Glutamatergic neuron (in vitro differentiated cells): ENCODE measurements at regions not wholly inside any gene's neighbourhood (a gene's known extent, or its start where the extent isn't known, plus 50 kb on each side); places are given as distances from the start of the nearest gene placed in this dataset.

Experiments
- DNase-seq: peaks from one replicate; pipeline ENCODE4 v3.0.0; 2022
- H3K27ac Mint-ChIP-seq: one replicate; pipeline ENCODE4 v1.8.0; 2020; ENCODE audit warnings: mild to moderate bottlenecking, mixed read lengths, inconsistent platforms; ENCODE audit not compliant: unreplicated experiment
- H3K27me3 Mint-ChIP-seq: one replicate; pipeline ENCODE4 v1.8.0; 2020; ENCODE audit warnings: mild to moderate bottlenecking, moderate library complexity, mixed read lengths, inconsistent platforms; ENCODE audit not compliant: unreplicated experiment
- H3K36me3 Mint-ChIP-seq: one replicate; pipeline ENCODE4 v1.8.0; 2020; ENCODE audit warnings: mild to moderate bottlenecking, mixed read lengths, inconsistent platforms; ENCODE audit not compliant: unreplicated experiment
- H3K4me1 Mint-ChIP-seq: one replicate; pipeline ENCODE4 v1.8.0; 2020; ENCODE audit warnings: mild to moderate bottlenecking, low read depth, mixed read lengths, inconsistent platforms; ENCODE audit not compliant: unreplicated experiment
- H3K4me3 Mint-ChIP-seq: one replicate; pipeline ENCODE4 v1.8.0; 2020; ENCODE audit warnings: mild to moderate bottlenecking, mixed read lengths, inconsistent platforms; ENCODE audit not compliant: unreplicated experiment
- H3K9me3 Mint-ChIP-seq: one replicate; pipeline ENCODE4 v1.8.0; 2020; ENCODE audit warnings: mild to moderate bottlenecking, moderate library complexity, mixed read lengths, inconsistent platforms; ENCODE audit not compliant: unreplicated experiment
- CTCF ChIP-seq: fragments of 200-600 bp; sonication (generic); IDR thresholded peaks from one replicate; pipeline ENCODE4 v1.5.0; 2021; ENCODE audit not compliant: partially characterized antibody, unreplicated experiment

- Mint-ChIP-seq H3K9me3 (no peaks in the 10 kb centered on the region), H3K27me3 (no peaks in the 10 kb centered on the region), H3K4me1 (no peaks in the 10 kb centered on the region), H3K27ac (no peak overlapping the region), H3K4me3 (no peak overlapping the region), H3K36me3 (no peaks in the 10 kb centered on the region)
- TF ChIP-seq CTCF = no peak
- no peak for DNase-seq
These were observed 404.8 kb downstream of the EPHA5 start for GRCh38 chr4:65265526-65265925.

- H3K36me3 Mint-ChIP-seq = no peaks in the 10 kb centered on the region
- no peak for DNase-seq
- TF ChIP-seq CTCF = no peak
- no peak overlapping the region for H3K4me3 Mint-ChIP-seq
- no peaks in the 10 kb centered on the region for H3K4me1 Mint-ChIP-seq
- H3K27me3 Mint-ChIP-seq = no peaks in the 10 kb centered on the region
- no peak overlapping the region for H3K27ac Mint-ChIP-seq
- no peaks in the 10 kb centered on the region for H3K9me3 Mint-ChIP-seq
These were observed 411.0 kb downstream of the EPHA5 start for GRCh38 chr4:65259296-65259695.

GRCh38 chr4:65250916-65251315 is 419.4 kb downstream of the EPHA5 start:
- no peak overlapping the region for H3K4me3 Mint-ChIP-seq
- no peak overlapping the region for H3K27ac Mint-ChIP-seq
- no peaks in the 10 kb centered on the region for H3K27me3 Mint-ChIP-seq
- no peak for DNase-seq
- no peak for TF ChIP-seq CTCF
- peaks cover 2% of the 10 kb centered on the region for H3K9me3 Mint-ChIP-seq
- peaks cover 4% of the 10 kb centered on the region for H3K4me1 Mint-ChIP-seq
- no peaks in the 10 kb centered on the region for H3K36me3 Mint-ChIP-seq

GRCh38 chr4:65249111-65249510 is 421.2 kb downstream of the EPHA5 start:
- no peak for TF ChIP-seq CTCF
- Mint-ChIP-seq H3K9me3 (peaks cover 2% of the 10 kb centered on the region), H3K27ac (no peak overlapping the region), H3K4me3 (no peak overlapping the region), H3K4me1 (peaks cover 4% of the 10 kb centered on the region), H3K27me3 (no peaks in the 10 kb centered on the region), H3K36me3 (no peaks in the 10 kb centered on the region)
- DNase-seq = no peak

GRCh38 chr4:65242156-65242846 is 428.0 kb downstream of the EPHA5 start:
- TF ChIP-seq CTCF = no peak
- H3K4me1 Mint-ChIP-seq = peaks cover under 1% of the 10 kb centered on the region
- H3K36me3 Mint-ChIP-seq = no peaks in the 10 kb centered on the region
- no peak overlapping the region for H3K4me3 Mint-ChIP-seq
- H3K27ac Mint-ChIP-seq = no peak overlapping the region
- no peak for DNase-seq
- no peaks in the 10 kb centered on the region for H3K27me3 Mint-ChIP-seq
- no peaks in the 10 kb centered on the region for H3K9me3 Mint-ChIP-seq
